Upper lobe of left lung (tissue), 6 donors: ENCODE measurements at regions not wholly inside any gene's neighbourhood (a gene's known extent, or its start where the extent isn't known, plus 50 kb on each side); places are given as distances from the start of the nearest gene placed in this dataset.

Source experiments
- ATAC-seq, 2 donors: fragments of 200-7000 bp; cut with Tn5 transposase; one replicate each; pipeline ENCODE4 v1.9.1; 2022; ENCODE audit warnings: mild to moderate bottlenecking in 2 of 2, moderate library complexity in 2 of 2; ENCODE audit not compliant: low FRiP score in 2 of 2
- DNase-seq, 2 donors: peaks; one replicate each; pipeline ENCODE4 v3.0.0-alpha.2; 2019 to 2020
- H3K27ac ChIP-seq, 4 donors: fragments of 200-600 bp; sonication (generic); one replicate each; pipeline ENCODE4 v1.5.1; 2016 to 2019
- H3K27me3 ChIP-seq, 4 donors: fragments of 200-600 bp; sonication (generic); one replicate each; pipeline ENCODE4 v1.5.1; 2017 to 2019
- H3K36me3 ChIP-seq, 4 donors: fragments of 200-600 bp; sonication (generic); one replicate each; pipeline ENCODE4 v1.5.1; 2016 to 2019
- H3K4me1 ChIP-seq, 4 donors: fragments of 200-600 bp; sonication (generic); one replicate each; pipeline ENCODE4 v1.5.1; 2018 to 2019
- H3K4me3 ChIP-seq, 4 donors: fragments of 200-600 bp; sonication (generic); one replicate each; pipeline ENCODE4 v1.5.1; 2017 to 2019; ENCODE audit warnings: mild to moderate bottlenecking in 2 of 4, moderate library complexity in 1 of 4
- H3K9me3 ChIP-seq, 4 donors: fragments of 200-600 bp; sonication (generic); one replicate each; pipeline ENCODE4 v1.5.1; 2018 to 2019
- EP300 ChIP-seq, 4 donors: sonication (generic); formaldehyde crosslinking; IDR thresholded peaks; one replicate each; pipeline ENCODE4 v1.5.1; 2017; ENCODE audit warnings: antibody characterized with exemption in 4 of 4, control low read depth in 2 of 4
- POLR2A ChIP-seq, 4 donors: fragments of 450-650 bp; IDR thresholded peaks; one replicate each; pipeline ENCODE4 v1.5.1; 2016 to 2017; ENCODE audit warnings: antibody characterized with exemption in 4 of 4, mild to moderate bottlenecking in 2 of 4
- POLR2AphosphoS5 ChIP-seq, 2 donors: sonication (generic); formaldehyde crosslinking; IDR thresholded peaks; one replicate each; pipeline ENCODE4 v1.5.1; 2017; ENCODE audit warnings: antibody characterized with exemption in 2 of 2
- WGBS, 2 donors: methylation state at CpG; one replicate each; pipeline ENCODE4 v1.1.5; 2017 to 2018; 5-methylcytosine and 5-hydroxymethylcytosine counted together
- TF ChIP-seq, protein P1 (sequence below), 6 experiments: fragments of 450-650 bp in 4 of 6; fragments of 200-600 bp in 2 of 6; sonication (generic) in 2 of 6; IDR thresholded peaks; one replicate each; pipeline ENCODE4 v1.5.1; 2016 to 2019; ENCODE audit warnings: antibody characterized with exemption in 6 of 6
- donor health status: DM: no; HTN: no; CAD: no; lungs with moderate emphysema.
- donor health status: DM: no; HTN: yes; CAD: no; lungs with severe emphysema.

DNA sequence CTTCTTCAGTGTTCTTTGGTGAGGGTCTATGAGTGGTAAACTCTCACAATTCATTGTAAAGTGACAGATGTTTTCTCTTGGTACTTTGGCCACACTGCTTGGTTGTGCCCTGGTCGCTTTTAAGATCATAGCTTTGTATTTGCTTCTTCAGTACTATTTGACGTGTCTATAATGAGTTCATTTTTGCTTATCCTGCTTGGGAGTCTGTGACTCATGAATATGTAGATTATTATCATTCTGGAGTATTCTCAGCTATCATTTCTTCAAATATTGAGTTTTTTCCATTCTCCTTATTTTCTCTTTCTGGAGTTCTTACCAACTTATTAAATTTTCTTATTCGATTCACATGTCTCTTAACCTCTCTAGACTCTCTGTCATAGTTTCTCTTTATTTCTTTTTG, 73.0 kb upstream of the HS6ST1 start:
- Histone ChIP-seq H3K27me3 (no peaks in the 10 kb centered on the region), H3K9me3 (no peaks in the 10 kb centered on the region), H3K27ac (no peak overlapping the region), H3K36me3 (no peaks in the 10 kb centered on the region), H3K4me3 (no peak overlapping the region), H3K4me1 (no peaks in the 10 kb centered on the region)
- WGBS, 2 donors: 87 to 90% methylated on average over 3 of the region's 3 CpGs
- ATAC-seq (no peak), DNase-seq (no peak)
- TF ChIP-seq POLR2AphosphoS5 (IDR thresholded peaks at IDR 0.05): no peak
- no peak for TF ChIP-seq EP300 (IDR thresholded peaks at IDR 0.05)
- TF ChIP-seq, protein P1, sequence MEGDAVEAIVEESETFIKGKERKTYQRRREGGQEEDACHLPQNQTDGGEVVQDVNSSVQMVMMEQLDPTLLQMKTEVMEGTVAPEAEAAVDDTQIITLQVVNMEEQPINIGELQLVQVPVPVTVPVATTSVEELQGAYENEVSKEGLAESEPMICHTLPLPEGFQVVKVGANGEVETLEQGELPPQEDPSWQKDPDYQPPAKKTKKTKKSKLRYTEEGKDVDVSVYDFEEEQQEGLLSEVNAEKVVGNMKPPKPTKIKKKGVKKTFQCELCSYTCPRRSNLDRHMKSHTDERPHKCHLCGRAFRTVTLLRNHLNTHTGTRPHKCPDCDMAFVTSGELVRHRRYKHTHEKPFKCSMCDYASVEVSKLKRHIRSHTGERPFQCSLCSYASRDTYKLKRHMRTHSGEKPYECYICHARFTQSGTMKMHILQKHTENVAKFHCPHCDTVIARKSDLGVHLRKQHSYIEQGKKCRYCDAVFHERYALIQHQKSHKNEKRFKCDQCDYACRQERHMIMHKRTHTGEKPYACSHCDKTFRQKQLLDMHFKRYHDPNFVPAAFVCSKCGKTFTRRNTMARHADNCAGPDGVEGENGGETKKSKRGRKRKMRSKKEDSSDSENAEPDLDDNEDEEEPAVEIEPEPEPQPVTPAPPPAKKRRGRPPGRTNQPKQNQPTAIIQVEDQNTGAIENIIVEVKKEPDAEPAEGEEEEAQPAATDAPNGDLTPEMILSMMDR (IDR thresholded peaks at IDR 0.05): no peak
- no peak for TF ChIP-seq POLR2A (IDR thresholded peaks at IDR 0.05)

DNA sequence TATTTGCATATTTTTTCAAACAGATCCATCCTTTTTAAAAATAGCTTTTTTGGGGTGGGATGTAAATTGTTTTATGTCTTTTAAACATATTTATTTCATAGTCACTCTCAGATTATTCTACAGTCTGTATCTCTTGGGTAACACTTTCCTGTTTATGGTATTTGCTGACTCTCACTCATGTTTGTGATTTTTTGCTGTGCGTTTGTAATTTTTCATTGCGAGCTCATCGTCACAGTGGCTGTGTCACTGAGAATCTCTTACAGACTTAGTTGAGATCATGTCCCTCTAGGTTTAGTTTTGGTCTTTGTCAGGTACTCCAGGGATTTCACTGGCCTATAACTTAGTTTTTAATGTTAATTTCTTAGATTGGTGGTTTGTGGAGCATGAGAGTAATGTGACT, 73.5 kb upstream of the HS6ST1 start:
- no peaks in the 10 kb centered on the region for H3K27me3 ChIP-seq
- no peak for ATAC-seq
- H3K9me3 ChIP-seq: no peaks in the 10 kb centered on the region
- H3K36me3 ChIP-seq: no peaks in the 10 kb centered on the region
- H3K4me1 ChIP-seq: no peaks in the 10 kb centered on the region
- TF ChIP-seq POLR2A (IDR thresholded peaks at IDR 0.05): no peak
- TF ChIP-seq, protein P1 (IDR thresholded peaks at IDR 0.05): no peak
- TF ChIP-seq POLR2AphosphoS5 (IDR thresholded peaks at IDR 0.05): no peak
- no peak for TF ChIP-seq EP300 (IDR thresholded peaks at IDR 0.05)
- DNase-seq: no peak
- WGBS, 2 donors: 72 to 80% methylated on average over 3 of the region's 3 CpGs
- no peak overlapping the region for H3K27ac ChIP-seq
- no peak overlapping the region for H3K4me3 ChIP-seq

DNA sequence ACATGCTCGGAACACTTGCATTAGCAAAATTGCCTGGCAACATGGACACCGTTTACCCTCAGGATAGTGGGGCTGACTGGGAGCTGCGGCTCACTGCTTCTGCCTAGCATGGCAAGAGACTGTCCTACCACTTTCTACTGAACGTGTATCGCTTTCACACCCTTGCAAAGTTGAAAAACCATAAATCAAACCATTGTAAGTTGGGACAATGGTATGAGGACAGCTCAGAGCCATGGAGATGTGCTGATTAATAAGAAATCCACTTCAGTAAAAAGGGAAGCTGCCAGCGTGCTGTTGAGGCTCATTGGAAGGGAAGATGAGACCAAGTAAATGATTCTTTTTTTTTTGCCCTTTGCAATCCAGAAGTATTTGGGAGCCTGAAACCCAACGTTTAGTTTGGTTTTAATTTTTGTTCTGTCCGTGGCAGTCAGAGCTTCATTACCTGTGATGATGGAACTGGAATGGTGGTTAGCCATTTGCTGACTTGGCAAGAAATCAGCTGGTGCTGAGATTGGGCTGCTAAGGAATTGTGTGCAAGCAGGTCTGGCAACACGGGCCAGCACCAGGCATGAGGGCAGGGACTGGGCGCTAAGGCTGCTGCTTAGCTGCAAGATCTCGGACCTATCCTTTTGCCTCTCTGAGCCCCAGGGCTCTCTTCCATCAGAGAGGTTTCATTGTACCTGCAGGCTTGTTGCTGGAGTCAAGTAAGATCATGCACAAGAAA, 75.5 kb upstream of the HS6ST1 start:
- Histone ChIP-seq H3K4me3 (no peak overlapping the region), H3K27me3 (no peaks in the 10 kb centered on the region), H3K9me3 (no peaks in the 10 kb centered on the region), H3K36me3 (no peaks in the 10 kb centered on the region), H3K4me1 (no peaks in the 10 kb centered on the region), H3K27ac (no peak overlapping the region)
- WGBS, 2 donors: 78 to 84% methylated on average over 10 to 11 of the region's 11 CpGs
- DNase-seq (peak in 1 of 2 donors; percentile 12), ATAC-seq (no peak)
- TF ChIP-seq POLR2AphosphoS5 (IDR thresholded peaks at IDR 0.05) (no peak), EP300 (IDR thresholded peaks at IDR 0.05) (no peak), POLR2A (IDR thresholded peaks at IDR 0.05) (no peak)
- TF ChIP-seq, protein P1 (IDR thresholded peaks at IDR 0.05): no peak

DNA sequence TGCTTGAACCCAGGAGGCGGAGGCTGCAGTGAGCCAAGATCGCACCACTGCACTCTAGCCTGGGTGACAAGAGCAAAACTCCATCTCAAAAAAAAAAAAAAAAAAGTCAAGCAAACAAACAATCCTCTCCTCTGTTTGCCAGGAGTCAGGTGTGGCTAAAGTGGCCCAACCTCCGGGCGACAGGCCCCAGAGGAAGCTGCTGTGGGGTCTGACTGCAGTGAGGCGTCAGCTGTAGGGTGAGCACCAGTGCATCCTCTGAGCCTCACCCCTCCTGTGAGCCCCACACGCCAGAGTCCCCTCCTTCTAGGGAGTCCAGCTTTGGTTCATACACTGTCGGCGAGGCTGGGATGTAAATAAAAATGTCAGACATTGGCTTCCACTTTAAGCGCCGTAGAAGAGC, 76.5 kb upstream of the HS6ST1 start:
- DNase-seq (peak in 1 of 2 donors; percentile 13), ATAC-seq (no peak)
- H3K9me3 ChIP-seq: no peaks in the 10 kb centered on the region
- TF ChIP-seq, protein P1 (IDR thresholded peaks at IDR 0.05): no peak
- TF ChIP-seq EP300 (IDR thresholded peaks at IDR 0.05) (no peak), POLR2AphosphoS5 (IDR thresholded peaks at IDR 0.05) (no peak), POLR2A (IDR thresholded peaks at IDR 0.05) (no peak)
- H3K4me1 ChIP-seq: no peaks in the 10 kb centered on the region
- H3K36me3 ChIP-seq: no peaks in the 10 kb centered on the region
- H3K27ac ChIP-seq: no peak overlapping the region
- 88 to 90% methylated on average over 10 of the region's 10 CpGs for WGBS, 2 donors
- no peak overlapping the region for H3K4me3 ChIP-seq
- H3K27me3 ChIP-seq: no peaks in the 10 kb centered on the region
